H9 (cell line): ENCODE measurements at regions not wholly inside any gene's neighbourhood (a gene's known extent, or its start where the extent isn't known, plus 50 kb on each side); places are given as distances from the start of the nearest gene placed in this dataset.

Experiments used
- DNase-seq: peaks from one replicate; pipeline ENCODE4 v3.0.0-alpha.2; 2017
- H2AFZ ChIP-seq: one replicate; pipeline ENCODE4 v1.6.1; 2013; ENCODE audit warnings: mild to moderate bottlenecking, low read length, control low read depth, moderate library complexity
- H2AK5ac ChIP-seq: 2 replicates; pipeline ENCODE4 v1.6.1; 2013; ENCODE audit warnings: low read length, control low read depth, mixed read lengths; ENCODE audit not compliant: insufficient read length
- H2BK120ac ChIP-seq: one replicate; pipeline ENCODE4 v1.6.1; 2013; ENCODE audit warnings: low read depth, mild to moderate bottlenecking, low read length, control low read depth, inconsistent platforms; ENCODE audit not compliant: poor library complexity, severe bottlenecking
- H2BK12ac ChIP-seq: 2 replicates; pipeline ENCODE4 v1.6.1; 2013; ENCODE audit warnings: low read length, control low read depth, mixed read lengths, low read depth; ENCODE audit not compliant: insufficient read length
- H2BK15ac ChIP-seq: 2 replicates; pipeline ENCODE4 v1.6.1; 2013; ENCODE audit warnings: low read depth, low read length, control low read depth
- H2BK20ac ChIP-seq: one replicate; pipeline ENCODE4 v1.6.1; 2013; ENCODE audit warnings: low read depth, mild to moderate bottlenecking, low read length, control low read depth, inconsistent platforms; ENCODE audit not compliant: poor library complexity, severe bottlenecking
- H2BK5ac ChIP-seq: 2 replicates; pipeline ENCODE4 v1.6.1; 2013; ENCODE audit warnings: low read length, control low read depth, mixed read lengths; ENCODE audit not compliant: insufficient read length
- H3K14ac ChIP-seq: 2 replicates; pipeline ENCODE4 v1.6.1; 2013; ENCODE audit warnings: low read length, control low read depth; ENCODE audit not compliant: insufficient read depth
- H3K18ac ChIP-seq: 2 replicates; pipeline ENCODE4 v1.6.1; 2013; ENCODE audit warnings: low read depth, mild to moderate bottlenecking, mixed read lengths, low read length, control low read depth; ENCODE audit not compliant: insufficient read length
- H3K23ac ChIP-seq: 2 replicates; pipeline ENCODE4 v1.6.1; 2013; ENCODE audit warnings: low read length, control low read depth, mixed read lengths, low read depth; ENCODE audit not compliant: insufficient read length
- H3K23me2 ChIP-seq: 2 replicates; pipeline ENCODE4 v1.6.1; 2013; ENCODE audit warnings: low read depth, mild to moderate bottlenecking, mixed read lengths, low read length, control low read depth; ENCODE audit not compliant: insufficient read length, poor library complexity, severe bottlenecking
- H3K27ac ChIP-seq: 2 replicates; pipeline ENCODE4 v1.5.1; 2013; ENCODE audit warnings: low read length, control low read depth, mixed read lengths, low read depth; ENCODE audit not compliant: insufficient read length
- H3K27me3 ChIP-seq: 2 replicates; pipeline ENCODE4 v1.6.1; 2013; ENCODE audit warnings: low read length, control low read depth, inconsistent platforms; ENCODE audit not compliant: insufficient read depth
- H3K4ac ChIP-seq: 2 replicates; pipeline ENCODE4 v1.6.1; 2013; ENCODE audit warnings: low read depth, mild to moderate bottlenecking, control low read depth, inconsistent platforms, low read length, moderate library complexity
- H3K4me1 ChIP-seq: 2 replicates; pipeline ENCODE4 v1.6.1; 2013; ENCODE audit warnings: low read length, control low read depth, inconsistent platforms; ENCODE audit not compliant: insufficient read depth
- H3K4me2 ChIP-seq: 2 replicates; pipeline ENCODE4 v1.6.1; 2013; ENCODE audit warnings: low read length, control low read depth, mixed read lengths; ENCODE audit not compliant: insufficient read length, insufficient read depth
- H3K56ac ChIP-seq: 2 replicates; pipeline ENCODE4 v1.6.1; 2013; ENCODE audit warnings: low read depth, mild to moderate bottlenecking, mixed read lengths, low read length, control low read depth; ENCODE audit not compliant: insufficient read length
- H3K79me1 ChIP-seq: 2 replicates; pipeline ENCODE4 v1.6.1; 2013; ENCODE audit warnings: low read depth, mild to moderate bottlenecking, moderate library complexity, low read length, control low read depth, inconsistent platforms; ENCODE audit not compliant: insufficient read depth, poor library complexity, severe bottlenecking
- H3K79me2 ChIP-seq: 2 replicates; pipeline ENCODE4 v1.6.1; 2013; ENCODE audit warnings: low read length, control low read depth, inconsistent platforms; ENCODE audit not compliant: insufficient read depth
- H3K9ac ChIP-seq: 2 replicates; pipeline ENCODE4 v1.6.1; 2013; ENCODE audit warnings: low read length, control low read depth, mixed read lengths; ENCODE audit not compliant: insufficient read length; ENCODE audit errors: extremely low read depth
- H3K9me3 ChIP-seq: one replicate; pipeline ENCODE4 v1.6.1; 2013; ENCODE audit warnings: low read depth, low read length, inconsistent platforms; ENCODE audit not compliant: control insufficient read depth
- H3T11ph ChIP-seq: one replicate; pipeline ENCODE4 v1.6.1; 2013; ENCODE audit warnings: mild to moderate bottlenecking, low read length, control low read depth, inconsistent platforms
- H4K20me1 ChIP-seq: one replicate; pipeline ENCODE4 v1.6.1; 2013; ENCODE audit not compliant: control insufficient read depth, insufficient read length, insufficient read depth
- H4K5ac ChIP-seq: 2 replicates; pipeline ENCODE4 v1.6.1; 2013; ENCODE audit warnings: low read depth, mild to moderate bottlenecking, mixed read lengths, low read length, control low read depth; ENCODE audit not compliant: insufficient read length
- H4K8ac ChIP-seq: replicated peaks from 2 replicates; pipeline ENCODE4 v1.6.1; 2013; ENCODE audit warnings: low read length, control low read depth, mixed read lengths, low read depth; ENCODE audit not compliant: insufficient read length
- H4K91ac ChIP-seq: 2 replicates; pipeline ENCODE4 v1.6.1; 2013; ENCODE audit warnings: low read depth, mild to moderate bottlenecking, moderate library complexity, mixed read lengths, low read length, control low read depth; ENCODE audit not compliant: insufficient read length
- H3K27ac Mint-ChIP-seq, 3 experiments: 2 replicates in 2 of 3; 3 replicates in 1 of 3; pipeline ENCODE4 v1.8.0; 2020 to 2021; ENCODE audit warnings: mixed read lengths in 3 of 3, mild to moderate bottlenecking in 1 of 3, moderate library complexity in 1 of 3
- H3K27me3 Mint-ChIP-seq: 2 replicates; pipeline ENCODE4 v1.8.0; 2021; ENCODE audit warnings: low read depth, mild to moderate bottlenecking, moderate library complexity, mixed read lengths
- H3K36me3 Mint-ChIP-seq, 3 experiments: 2 replicates in 2 of 3; 3 replicates in 1 of 3; pipeline ENCODE4 v1.8.0; 2020 to 2021; ENCODE audit warnings: low read depth in 3 of 3, mixed read lengths in 3 of 3; ENCODE audit not compliant: insufficient read depth in 1 of 3
- H3K4me1 Mint-ChIP-seq, 2 experiments: 2 replicates each; pipeline ENCODE4 v1.8.0; 2020; ENCODE audit warnings: mixed read lengths in 2 of 2
- H3K4me3 Mint-ChIP-seq, 2 experiments: 2 replicates in 1 of 2; 3 replicates in 1 of 2; pipeline ENCODE4 v1.8.0; 2020 to 2021; ENCODE audit warnings: mild to moderate bottlenecking in 2 of 2, mixed read lengths in 2 of 2, moderate library complexity in 1 of 2
- H3K9me3 Mint-ChIP-seq, 2 experiments: 2 replicates in 1 of 2; 3 replicates in 1 of 2; pipeline ENCODE4 v1.8.0; 2020; ENCODE audit warnings: mild to moderate bottlenecking in 2 of 2, mixed read lengths in 2 of 2, moderate library complexity in 1 of 2
- WGBS: extraction: QIAGEN DNeasy Blood & Tissue Kit; methylation state at CpG from one replicate; pipeline ENCODE4 v1.1.7; 2013; ENCODE audit warnings: missing lambda C conversion rate, low lambda C conversion rate, mixed read lengths; ENCODE audit not compliant: insufficient read length; ENCODE audit errors: extremely low coverage; 5-methylcytosine and 5-hydroxymethylcytosine counted together
- TF ChIP-seq, protein P1 (sequence below): fragments of 200-600 bp; sonication (generic); conservative IDR thresholded peaks from 3 replicates; pipeline ENCODE4 v1.8.0; 2021; ENCODE audit warnings: antibody characterized with exemption, mild to moderate bottlenecking

DNA sequence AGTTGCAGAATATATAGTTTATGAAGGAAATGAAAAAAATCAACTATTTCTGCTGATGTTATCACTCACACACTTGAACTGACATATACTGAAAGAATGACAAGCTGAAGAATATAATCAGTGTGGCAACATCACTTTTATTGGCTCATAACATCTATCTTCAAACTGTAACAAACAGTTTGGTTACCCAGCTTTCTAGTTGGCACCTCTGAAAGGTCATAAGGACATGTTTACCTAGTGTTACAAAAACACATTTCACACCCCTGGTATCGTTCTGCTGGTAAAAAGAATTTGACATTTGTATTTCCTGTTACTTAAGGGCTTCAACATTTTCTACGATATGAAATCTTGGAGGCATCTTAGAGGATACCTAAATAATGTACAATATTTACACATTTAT, 1267.0 kb upstream of the NCAM2 start:
- no CpG with 5 or more reads among the region's 2 CpGs for WGBS
- Mint-ChIP-seq H3K27ac (no peak overlapping the region), H3K4me1 (no peaks in the 10 kb centered on the region), H3K36me3 (peaks cover 0 to 12% (median 0%) of the 10 kb centered on the region in 3 experiments; a peak in 2 of 7 replicates), H3K4me3 (no peak overlapping the region), H3K27me3 (no peaks in the 10 kb centered on the region), H3K9me3 (peaks cover 2 to 10% of the 10 kb centered on the region in 2 experiments; a peak in 3 of 5 replicates)
- Histone ChIP-seq H3K79me2 (no peaks in the 10 kb centered on the region), H2BK15ac (no peak overlapping the region), H3K56ac (no peak overlapping the region), H2BK120ac (no peak overlapping the region), H3K23ac (no peak overlapping the region), H3K14ac (no peak overlapping the region), H4K20me1 (no peaks in the 10 kb centered on the region), H3K27ac (no peak overlapping the region), H3K18ac (no peak overlapping the region), H2BK5ac (no peak overlapping the region), H4K5ac (no peak overlapping the region), H4K91ac (no peak overlapping the region), H2BK20ac (no peak overlapping the region), H3K4ac (no peak overlapping the region), H2AFZ (no peak overlapping the region), H4K8ac (no peak overlapping the region), H3K9me3 (no peaks in the 10 kb centered on the region), H3K23me2 (no peaks in the 10 kb centered on the region), H2AK5ac (no peak overlapping the region), H3K27me3 (no peaks in the 10 kb centered on the region), H3K4me1 (no peaks in the 10 kb centered on the region), H3K79me1 (no peaks in the 10 kb centered on the region), H2BK12ac (no peak overlapping the region), H3T11ph (no peak overlapping the region), H3K4me2 (no peak overlapping the region), H3K9ac (no peak overlapping the region)
- TF ChIP-seq, protein P1, sequence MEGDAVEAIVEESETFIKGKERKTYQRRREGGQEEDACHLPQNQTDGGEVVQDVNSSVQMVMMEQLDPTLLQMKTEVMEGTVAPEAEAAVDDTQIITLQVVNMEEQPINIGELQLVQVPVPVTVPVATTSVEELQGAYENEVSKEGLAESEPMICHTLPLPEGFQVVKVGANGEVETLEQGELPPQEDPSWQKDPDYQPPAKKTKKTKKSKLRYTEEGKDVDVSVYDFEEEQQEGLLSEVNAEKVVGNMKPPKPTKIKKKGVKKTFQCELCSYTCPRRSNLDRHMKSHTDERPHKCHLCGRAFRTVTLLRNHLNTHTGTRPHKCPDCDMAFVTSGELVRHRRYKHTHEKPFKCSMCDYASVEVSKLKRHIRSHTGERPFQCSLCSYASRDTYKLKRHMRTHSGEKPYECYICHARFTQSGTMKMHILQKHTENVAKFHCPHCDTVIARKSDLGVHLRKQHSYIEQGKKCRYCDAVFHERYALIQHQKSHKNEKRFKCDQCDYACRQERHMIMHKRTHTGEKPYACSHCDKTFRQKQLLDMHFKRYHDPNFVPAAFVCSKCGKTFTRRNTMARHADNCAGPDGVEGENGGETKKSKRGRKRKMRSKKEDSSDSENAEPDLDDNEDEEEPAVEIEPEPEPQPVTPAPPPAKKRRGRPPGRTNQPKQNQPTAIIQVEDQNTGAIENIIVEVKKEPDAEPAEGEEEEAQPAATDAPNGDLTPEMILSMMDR, result no peak
- DNase-seq, result no peak
